T-helper 17 cell (primary cell): ENCODE measurements at regions not wholly inside any gene's neighbourhood (a gene's known extent, or its start where the extent isn't known, plus 50 kb on each side); places are given as distances from the start of the nearest gene placed in this dataset.
"Not testable (repeated sequence)": the region's sequence is repeated elsewhere in the genome, so short reads cannot be mapped to it uniquely, and the experiment has no call there.

ENCODE experiments used
- ATAC-seq: fragments of 150-1000 bp; cut with Tn5 transposase; 2 replicates; pipeline ENCODE4 v1.10.0; 2021; ENCODE audit warnings: mild to moderate bottlenecking, moderate library complexity
- DNase-seq, 3 donors: peaks; one replicate each; pipeline versions ENCODE4 v3.0.0 to v3.0.0-alpha.2; 2020 to 2021
- H3K9me3 ChIP-seq: one replicate; pipeline ENCODE4 v1.7.0; 2013; ENCODE audit warnings: low read length, mild to moderate bottlenecking; ENCODE audit not compliant: control insufficient read depth, poor library complexity, severe bottlenecking
- H3K27ac Mint-ChIP-seq: one replicate; pipeline ENCODE4 v1.8.0; 2022; ENCODE audit warnings: mild to moderate bottlenecking, moderate library complexity, mixed read lengths
- H3K27me3 Mint-ChIP-seq: one replicate; pipeline ENCODE4 v1.8.0; 2022; ENCODE audit warnings: mixed read lengths
- H3K36me3 Mint-ChIP-seq: one replicate; pipeline ENCODE4 v1.8.0; 2022; ENCODE audit warnings: low read depth, mixed read lengths
- H3K4me1 Mint-ChIP-seq: one replicate; pipeline ENCODE4 v1.8.0; 2022; ENCODE audit warnings: mild to moderate bottlenecking, mixed read lengths
- H3K4me3 Mint-ChIP-seq: one replicate; pipeline ENCODE4 v1.8.0; 2022; ENCODE audit warnings: mild to moderate bottlenecking, moderate library complexity, mixed read lengths

DNA sequence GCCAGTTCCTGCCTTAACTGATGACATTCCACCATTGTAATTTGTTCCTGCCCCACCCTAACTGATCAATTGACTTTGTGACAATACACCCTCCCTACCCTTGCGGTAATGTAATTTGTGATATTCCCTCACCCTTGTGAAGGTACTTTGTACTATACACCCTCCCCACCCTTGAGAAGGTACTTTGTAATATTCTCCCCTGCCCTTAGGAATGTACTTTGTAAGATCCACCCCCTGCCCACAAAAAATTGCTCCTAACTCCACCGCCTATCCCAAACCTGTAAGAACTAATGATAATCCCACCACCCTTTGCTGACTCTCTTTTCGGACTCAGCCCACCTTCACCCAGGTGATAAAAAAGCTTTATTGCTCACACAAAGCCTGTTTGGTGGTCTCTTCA, 288.5 kb upstream of the GK2 start:
- not testable (repeated sequence) for H3K4me1 Mint-ChIP-seq, ATAC-seq, H3K27me3 Mint-ChIP-seq, DNase-seq, H3K4me3 Mint-ChIP-seq, H3K9me3 ChIP-seq, H3K27ac Mint-ChIP-seq, H3K36me3 Mint-ChIP-seq

DNA sequence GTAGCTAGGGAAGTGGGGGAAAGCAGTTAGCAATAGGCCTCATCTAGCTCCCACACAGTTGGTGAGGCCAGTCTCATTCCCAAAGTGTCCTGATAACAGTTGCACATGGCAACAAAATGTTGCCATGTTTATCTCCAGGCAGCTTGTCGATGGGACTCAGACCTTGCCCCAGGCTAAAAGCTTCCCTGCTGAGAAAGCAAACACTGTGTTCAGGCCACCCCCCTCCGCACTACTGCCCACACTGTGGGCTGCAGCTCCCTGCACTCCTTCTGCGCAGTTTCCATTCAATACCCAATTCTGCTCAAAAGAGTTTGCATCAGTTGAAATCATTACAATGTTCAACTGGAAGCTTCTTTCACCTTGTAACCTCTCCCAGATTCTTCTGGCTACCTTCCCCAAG, 287.8 kb upstream of the GK2 start:
- no peak for ATAC-seq
- no peak for DNase-seq
- Mint-ChIP-seq H3K4me1 (no peaks in the 10 kb centered on the region), H3K4me3 (no peak overlapping the region), H3K36me3 (no peaks in the 10 kb centered on the region), H3K27ac (no peak overlapping the region), H3K27me3 (peaks cover 4% of the 10 kb centered on the region)
- H3K9me3 ChIP-seq = no peaks in the 10 kb centered on the region

DNA sequence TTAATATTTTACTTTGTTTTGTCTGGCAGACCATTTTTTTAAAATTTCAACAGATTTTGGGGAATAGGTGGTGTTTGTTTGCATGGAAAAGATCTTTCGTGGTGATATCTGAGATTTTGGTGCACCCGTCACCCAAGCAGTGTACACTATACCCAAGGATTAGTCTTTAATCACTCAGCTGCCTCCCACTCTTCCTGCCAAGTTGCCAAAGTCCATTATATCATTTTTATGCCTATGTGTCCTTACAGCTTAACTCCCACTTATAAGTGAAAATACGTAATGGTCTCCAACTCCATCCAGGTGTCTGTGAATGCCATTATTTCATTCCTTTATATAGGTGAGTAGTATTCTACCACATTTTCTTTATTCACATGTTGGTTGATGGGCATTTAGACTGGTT, 281.7 kb upstream of the GK2 start:
- ATAC-seq (no peak), DNase-seq (no peak)
- Mint-ChIP-seq H3K27me3 (peaks cover 26% of the 10 kb centered on the region), H3K4me3 (no peak overlapping the region), H3K36me3 (no peaks in the 10 kb centered on the region), H3K27ac (no peak overlapping the region), H3K4me1 (no peaks in the 10 kb centered on the region)
- no peaks in the 10 kb centered on the region for H3K9me3 ChIP-seq

DNA sequence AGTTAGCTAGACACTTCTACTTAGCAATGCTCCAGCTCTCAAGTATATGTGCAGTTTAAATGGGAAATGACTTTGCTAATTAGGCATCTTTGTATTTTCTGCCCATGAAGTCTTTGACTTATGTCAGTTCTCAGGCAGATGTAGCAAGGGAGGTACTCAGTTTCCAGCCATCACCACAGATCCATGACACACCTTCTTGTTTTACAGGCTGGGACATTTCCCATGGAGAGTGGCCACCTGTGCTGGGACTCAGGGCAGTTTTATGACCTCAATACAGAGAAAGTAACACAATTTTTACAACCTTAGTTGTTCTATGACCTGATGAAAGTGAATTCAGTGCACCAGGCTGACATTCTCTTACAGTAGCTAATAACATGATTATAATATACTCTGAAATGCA, 280.7 kb upstream of the GK2 start:
- DNase-seq = no peak
- no peak overlapping the region for H3K4me3 Mint-ChIP-seq
- H3K9me3 ChIP-seq = no peaks in the 10 kb centered on the region
- ATAC-seq = no peak
- H3K36me3 Mint-ChIP-seq = no peaks in the 10 kb centered on the region
- H3K4me1 Mint-ChIP-seq = no peaks in the 10 kb centered on the region
- no peak overlapping the region for H3K27ac Mint-ChIP-seq
- peaks cover 32% of the 10 kb centered on the region for H3K27me3 Mint-ChIP-seq

DNA sequence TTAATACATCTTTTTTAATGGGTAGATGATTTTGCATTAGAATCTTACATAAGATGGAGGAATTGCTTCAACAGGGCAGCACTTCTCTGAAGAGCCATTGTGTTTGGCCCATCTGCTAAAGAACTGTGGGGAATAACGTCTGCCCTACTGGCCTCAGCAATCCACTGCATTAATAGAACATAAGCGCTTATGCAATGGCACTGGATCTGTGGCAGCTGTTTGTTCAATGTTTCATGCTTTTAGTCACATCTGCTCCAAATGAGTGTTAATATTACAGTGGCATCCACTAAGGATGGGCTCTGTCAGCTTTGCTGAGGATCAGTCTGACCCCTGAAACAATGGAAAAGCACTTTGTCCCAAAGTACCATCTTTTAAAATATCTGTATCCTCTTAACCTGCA, 279.0 kb upstream of the GK2 start:
- H3K27ac Mint-ChIP-seq = no peak overlapping the region
- H3K9me3 ChIP-seq = no peaks in the 10 kb centered on the region
- peaks cover 37% of the 10 kb centered on the region for H3K27me3 Mint-ChIP-seq
- H3K4me1 Mint-ChIP-seq = no peaks in the 10 kb centered on the region
- no peak for ATAC-seq
- H3K36me3 Mint-ChIP-seq = no peaks in the 10 kb centered on the region
- H3K4me3 Mint-ChIP-seq = no peak overlapping the region
- no peak for DNase-seq

DNA sequence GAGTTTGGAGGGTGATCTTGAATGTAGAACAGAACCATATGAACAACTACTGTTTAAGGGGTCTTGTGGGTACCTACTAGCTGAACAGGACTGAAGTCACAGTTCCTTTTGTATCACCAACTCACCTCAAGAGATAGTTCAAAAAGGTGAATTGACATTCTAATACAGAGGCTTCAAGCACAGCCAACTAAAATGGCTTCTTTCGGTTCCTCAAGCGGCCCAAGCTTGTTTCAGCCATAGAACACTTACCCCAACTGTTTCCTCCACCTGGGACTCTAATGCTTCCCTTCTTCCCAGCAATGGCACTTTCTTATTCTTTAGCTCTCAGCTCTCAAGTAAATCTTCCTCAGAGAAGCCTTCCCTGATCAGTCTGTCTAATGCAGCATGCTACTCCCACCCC, 277.5 kb upstream of the GK2 start:
- no peak overlapping the region for H3K27ac Mint-ChIP-seq
- no peaks in the 10 kb centered on the region for H3K4me1 Mint-ChIP-seq
- ATAC-seq (no peak), DNase-seq (no peak)
- no peak overlapping the region for H3K4me3 Mint-ChIP-seq
- H3K27me3 Mint-ChIP-seq = peaks cover 32% of the 10 kb centered on the region
- no peaks in the 10 kb centered on the region for H3K36me3 Mint-ChIP-seq
- no peaks in the 10 kb centered on the region for H3K9me3 ChIP-seq

DNA sequence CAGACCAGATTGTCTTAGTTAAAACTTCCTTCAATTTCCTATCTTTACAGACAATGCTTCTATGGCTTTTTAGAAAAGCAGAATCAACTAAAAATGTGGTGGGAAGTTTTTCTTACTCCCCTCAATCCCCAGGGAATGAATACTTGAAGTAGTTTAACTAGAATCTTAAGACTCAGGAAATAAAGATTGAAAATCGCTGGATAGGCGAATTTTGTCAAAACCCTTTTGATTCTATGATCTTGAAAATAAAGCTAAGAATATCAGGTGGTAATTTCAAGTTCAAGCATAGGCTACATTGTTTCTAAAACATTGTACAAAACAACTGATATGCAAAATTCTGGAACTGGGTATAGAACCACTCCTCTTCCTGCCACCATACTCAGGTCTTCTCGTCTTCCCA, 276.5 kb upstream of the GK2 start:
- Mint-ChIP-seq H3K4me3 (no peak overlapping the region), H3K27me3 (peaks cover 28% of the 10 kb centered on the region), H3K27ac (no peak overlapping the region), H3K36me3 (no peaks in the 10 kb centered on the region), H3K4me1 (no peaks in the 10 kb centered on the region)
- no peak for ATAC-seq
- no peak for DNase-seq
- H3K9me3 ChIP-seq = no peaks in the 10 kb centered on the region

DNA sequence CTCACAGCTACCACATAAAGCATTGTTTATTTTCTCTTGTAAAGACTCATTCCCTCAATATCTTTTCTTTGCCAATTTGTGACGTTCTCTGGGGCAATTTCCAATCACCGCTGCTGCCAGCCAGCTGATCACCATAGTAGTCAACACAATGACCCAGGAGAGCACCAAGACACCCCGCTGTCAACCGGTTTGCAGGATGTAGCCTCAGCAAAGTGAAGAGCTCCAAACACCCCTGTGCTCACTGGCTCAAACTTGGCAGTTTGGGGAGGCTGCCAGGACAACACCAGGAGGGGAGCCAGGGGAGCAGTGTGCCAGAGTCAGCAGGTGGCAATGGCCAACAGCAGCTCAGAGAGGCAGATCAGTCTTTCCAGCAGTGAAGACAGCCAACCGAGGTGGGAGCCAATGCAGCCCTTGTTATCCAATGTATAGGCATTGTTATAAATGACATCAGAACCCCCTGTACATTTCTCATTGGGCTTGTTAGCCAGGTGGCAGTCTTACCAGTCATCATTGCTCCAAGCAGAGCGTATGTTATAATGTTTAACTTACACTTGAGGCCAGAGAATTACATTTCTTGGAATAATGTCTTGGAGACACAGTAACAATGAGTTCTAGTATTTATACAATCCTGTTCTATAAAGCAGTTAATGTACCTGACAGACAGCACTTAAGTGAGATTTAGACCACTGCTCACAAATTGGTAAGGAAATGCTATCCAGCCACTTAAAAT, 274.9 kb upstream of the GK2 start:
- ATAC-seq (no peak), DNase-seq (no peak)
- no peaks in the 10 kb centered on the region for H3K9me3 ChIP-seq
- H3K27ac Mint-ChIP-seq = no peak overlapping the region
- H3K36me3 Mint-ChIP-seq = no peaks in the 10 kb centered on the region
- peaks cover 28% of the 10 kb centered on the region for H3K27me3 Mint-ChIP-seq
- no peaks in the 10 kb centered on the region for H3K4me1 Mint-ChIP-seq
- no peak overlapping the region for H3K4me3 Mint-ChIP-seq

DNA sequence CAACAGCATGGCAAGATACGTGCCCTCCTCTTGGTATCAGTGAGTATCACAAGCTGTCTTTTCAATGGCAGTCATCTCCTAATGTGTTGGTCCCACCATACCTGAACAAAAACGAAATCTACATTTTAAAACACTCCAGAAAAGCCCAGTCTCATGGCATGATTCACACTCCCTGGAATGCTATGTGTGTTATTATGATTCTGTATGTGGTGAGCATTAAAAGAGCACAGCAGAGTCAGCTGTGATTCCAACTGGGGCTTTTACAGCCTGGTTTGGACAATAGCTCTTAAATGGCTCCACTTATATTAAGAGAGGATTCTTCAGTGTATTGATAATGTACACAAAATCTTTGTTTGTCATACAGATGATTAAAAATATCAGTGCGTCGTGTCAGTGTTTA, 274.1 kb upstream of the GK2 start:
- no peaks in the 10 kb centered on the region for H3K4me1 Mint-ChIP-seq
- H3K36me3 Mint-ChIP-seq = no peaks in the 10 kb centered on the region
- no peak overlapping the region for H3K27ac Mint-ChIP-seq
- no peaks in the 10 kb centered on the region for H3K9me3 ChIP-seq
- H3K4me3 Mint-ChIP-seq = no peak overlapping the region
- ATAC-seq (no peak), DNase-seq (no peak)
- H3K27me3 Mint-ChIP-seq = peaks cover 28% of the 10 kb centered on the region

DNA sequence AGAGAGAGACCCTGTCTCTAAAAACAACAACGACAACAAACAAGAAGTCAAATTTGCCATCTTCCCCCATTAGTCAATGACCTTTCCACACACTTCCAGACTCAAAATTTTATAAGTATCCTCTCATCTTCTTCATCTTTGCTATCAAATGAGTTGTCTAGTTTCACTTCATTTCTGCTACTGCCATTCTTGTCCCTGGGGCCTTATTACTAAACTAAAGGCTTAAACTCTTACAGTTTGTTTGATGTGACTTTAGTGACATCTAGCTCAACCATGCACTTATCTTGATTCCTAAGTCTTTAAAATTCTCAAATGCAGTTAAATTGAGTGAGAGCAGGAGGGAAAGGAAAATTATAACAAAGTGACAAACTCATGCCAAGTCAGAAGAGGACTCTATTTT, 271.8 kb upstream of the GK2 start:
- no peaks in the 10 kb centered on the region for H3K9me3 ChIP-seq
- no peak overlapping the region for H3K4me3 Mint-ChIP-seq
- peaks cover 14% of the 10 kb centered on the region for H3K27me3 Mint-ChIP-seq
- no peaks in the 10 kb centered on the region for H3K4me1 Mint-ChIP-seq
- no peak for DNase-seq
- ATAC-seq = no peak
- no peak overlapping the region for H3K27ac Mint-ChIP-seq
- H3K36me3 Mint-ChIP-seq = no peaks in the 10 kb centered on the region

DNA sequence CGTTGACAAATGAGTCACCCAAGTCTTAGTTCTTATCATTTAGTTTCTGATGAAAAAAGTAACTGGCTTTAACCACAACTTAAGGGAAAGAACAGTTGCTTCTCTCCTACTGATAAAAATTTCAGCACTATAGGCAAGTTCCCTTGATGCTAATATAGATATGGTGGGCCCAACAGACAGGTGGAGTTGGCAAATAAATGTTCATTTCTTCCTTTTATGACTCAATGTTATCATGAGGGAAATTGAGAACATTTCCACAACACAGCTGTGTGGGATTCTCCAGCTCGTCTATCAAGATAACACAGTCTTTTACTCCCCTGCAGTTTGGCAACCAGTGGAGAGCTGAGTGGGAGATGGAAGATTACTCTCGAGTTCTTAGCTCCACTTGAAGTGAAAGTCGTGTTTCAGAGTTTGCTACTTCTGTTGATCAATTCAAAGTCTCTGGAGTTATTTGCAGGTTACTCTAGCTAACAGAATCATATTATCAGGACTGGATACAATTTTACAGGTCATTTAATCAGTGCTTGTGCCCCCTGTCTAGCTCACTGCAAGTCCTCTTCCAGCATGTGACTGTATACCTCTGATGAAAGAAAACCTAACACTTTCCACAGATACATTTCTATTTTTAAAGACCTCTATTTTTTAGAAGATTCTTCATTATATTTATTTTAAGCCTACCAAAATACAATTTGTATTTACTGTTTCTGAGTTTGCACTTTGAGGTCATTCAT, 270.6 kb upstream of the GK2 start:
- no peak for ATAC-seq
- DNase-seq = no peak
- H3K9me3 ChIP-seq = no peaks in the 10 kb centered on the region
- Mint-ChIP-seq H3K27ac (no peak overlapping the region), H3K27me3 (peaks cover 6% of the 10 kb centered on the region), H3K4me3 (no peak overlapping the region), H3K36me3 (no peaks in the 10 kb centered on the region), H3K4me1 (no peaks in the 10 kb centered on the region)

DNA sequence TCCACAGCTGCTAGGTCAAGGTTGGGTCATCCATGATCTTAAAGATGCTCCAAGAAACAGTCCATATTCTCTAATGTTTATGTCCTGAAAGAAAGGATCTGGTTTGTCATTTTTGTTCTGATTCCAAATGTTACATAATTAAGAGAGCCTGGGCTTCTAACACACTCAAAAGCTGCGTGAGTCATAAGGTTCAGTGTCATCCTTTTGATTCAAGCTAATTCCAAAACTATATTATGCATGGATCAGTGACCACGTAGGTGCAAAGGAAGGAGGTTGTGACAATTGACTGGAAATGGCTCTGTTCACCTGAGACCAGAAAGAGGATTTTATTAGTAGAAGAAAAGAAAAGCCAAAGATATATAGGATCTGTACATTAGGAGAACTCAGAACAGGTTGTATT, 268.7 kb upstream of the GK2 start:
- Mint-ChIP-seq H3K36me3 (no peaks in the 10 kb centered on the region), H3K4me1 (no peaks in the 10 kb centered on the region), H3K27me3 (no peaks in the 10 kb centered on the region), H3K4me3 (no peak overlapping the region), H3K27ac (no peak overlapping the region)
- no peak for DNase-seq
- no peak for ATAC-seq
- H3K9me3 ChIP-seq = no peaks in the 10 kb centered on the region

DNA sequence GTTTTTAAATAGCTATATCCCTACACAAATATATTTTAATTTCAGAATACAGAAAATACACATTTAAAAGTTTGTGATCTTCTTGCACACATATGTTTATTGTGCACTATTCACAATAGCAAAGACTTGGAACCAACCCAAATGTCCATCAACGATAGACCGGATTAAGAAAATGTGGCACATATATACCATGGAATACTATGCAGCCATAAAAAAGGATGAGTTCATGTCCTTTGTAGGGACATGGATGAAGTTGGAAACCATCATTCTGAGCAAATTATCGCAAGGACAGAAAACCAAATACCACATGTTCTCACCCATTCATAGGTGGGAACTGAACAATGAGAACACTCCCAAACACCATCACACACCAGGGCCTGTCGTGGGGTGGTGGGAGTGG, 266.9 kb upstream of the GK2 start:
- H3K4me1 Mint-ChIP-seq, H3K27me3 Mint-ChIP-seq, H3K36me3 Mint-ChIP-seq, ATAC-seq, H3K4me3 Mint-ChIP-seq, H3K9me3 ChIP-seq, DNase-seq, H3K27ac Mint-ChIP-seq: not testable (repeated sequence)

DNA sequence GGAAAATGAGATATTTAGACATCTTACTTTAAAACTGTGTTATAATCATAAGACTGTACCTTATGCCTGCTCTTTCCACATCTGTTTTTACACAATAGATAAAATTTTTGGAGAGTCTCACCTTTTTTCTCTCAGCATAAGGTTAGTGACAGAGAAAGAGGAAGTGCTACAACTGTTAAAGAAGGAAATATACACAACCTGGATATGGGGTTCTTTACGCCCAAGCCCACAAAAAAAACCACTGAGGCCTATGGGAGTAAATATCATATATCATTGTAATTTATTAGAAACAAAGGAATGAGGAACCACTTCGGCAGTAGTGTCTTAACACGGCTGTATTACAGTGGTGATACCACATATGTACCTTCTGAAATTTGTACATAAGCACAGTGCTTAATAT, 265.9 kb upstream of the GK2 start:
- Mint-ChIP-seq H3K4me3 (no peak overlapping the region), H3K27ac (no peak overlapping the region), H3K36me3 (no peaks in the 10 kb centered on the region), H3K27me3 (no peaks in the 10 kb centered on the region), H3K4me1 (no peaks in the 10 kb centered on the region)
- DNase-seq = no peak
- ATAC-seq = no peak
- no peaks in the 10 kb centered on the region for H3K9me3 ChIP-seq
